ENCODE measurements at regions not wholly inside any gene's neighbourhood (a gene's known extent, or its start where the extent isn't known, plus 50 kb on each side); places are given as distances from the start of the nearest gene placed in this dataset.

DNA sequence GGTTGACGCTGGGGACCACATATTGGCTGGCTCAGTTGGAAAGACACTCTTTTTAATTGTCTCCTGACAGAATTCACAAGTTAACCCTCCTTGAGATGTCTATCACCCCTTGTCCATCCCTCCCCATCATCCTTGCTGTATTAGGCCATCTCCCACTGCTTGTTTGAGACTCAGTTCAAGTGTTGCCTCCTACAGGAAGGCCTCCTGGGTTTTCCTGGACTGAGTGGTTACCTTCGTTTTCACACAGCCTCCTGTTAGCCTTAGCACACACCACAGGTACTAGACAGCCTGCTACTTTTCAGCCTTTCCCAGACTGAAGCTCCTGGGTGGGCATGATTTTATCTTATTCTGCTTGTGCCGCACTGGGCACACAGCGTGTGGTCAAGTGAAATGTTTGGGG, 145.3 kb upstream of the STX18 start:
- Mint-ChIP-seq H3K4me1 (no peaks in the 10 kb centered on the region), H3K36me3 (peaks cover 11 to 31% (median 18%) of the 10 kb centered on the region in 3 donors), H3K27me3 (no peaks in the 10 kb centered on the region), H3K4me3 (no peak overlapping the region), H3K27ac (no peak overlapping the region), H3K9me3 (no peaks in the 10 kb centered on the region)
- ChIA-PET CTCF (no interaction called here), POLR2A (no interaction called here)
- no peaks in the 10 kb centered on the region for H3K36me3 ChIP-seq (ENCODE audit: insufficient read depth, low read length)
- H3K4me1 ChIP-seq (ENCODE audit: insufficient read depth, low read length) = no peaks in the 10 kb centered on the region
- no peak overlapping the region for H3K27ac ChIP-seq (ENCODE audit: low read depth, low read length)
- H3K4me3 ChIP-seq (ENCODE audit: low read length) = no peak overlapping the region
- no peak for DNase-seq
- H3K27me3 ChIP-seq (ENCODE audit: insufficient read depth, low read length, poor library complexity, severe bottlenecking) = no peaks in the 10 kb centered on the region
- H3K9me3 ChIP-seq (ENCODE audit: low read length) = no peaks in the 10 kb centered on the region

DNA sequence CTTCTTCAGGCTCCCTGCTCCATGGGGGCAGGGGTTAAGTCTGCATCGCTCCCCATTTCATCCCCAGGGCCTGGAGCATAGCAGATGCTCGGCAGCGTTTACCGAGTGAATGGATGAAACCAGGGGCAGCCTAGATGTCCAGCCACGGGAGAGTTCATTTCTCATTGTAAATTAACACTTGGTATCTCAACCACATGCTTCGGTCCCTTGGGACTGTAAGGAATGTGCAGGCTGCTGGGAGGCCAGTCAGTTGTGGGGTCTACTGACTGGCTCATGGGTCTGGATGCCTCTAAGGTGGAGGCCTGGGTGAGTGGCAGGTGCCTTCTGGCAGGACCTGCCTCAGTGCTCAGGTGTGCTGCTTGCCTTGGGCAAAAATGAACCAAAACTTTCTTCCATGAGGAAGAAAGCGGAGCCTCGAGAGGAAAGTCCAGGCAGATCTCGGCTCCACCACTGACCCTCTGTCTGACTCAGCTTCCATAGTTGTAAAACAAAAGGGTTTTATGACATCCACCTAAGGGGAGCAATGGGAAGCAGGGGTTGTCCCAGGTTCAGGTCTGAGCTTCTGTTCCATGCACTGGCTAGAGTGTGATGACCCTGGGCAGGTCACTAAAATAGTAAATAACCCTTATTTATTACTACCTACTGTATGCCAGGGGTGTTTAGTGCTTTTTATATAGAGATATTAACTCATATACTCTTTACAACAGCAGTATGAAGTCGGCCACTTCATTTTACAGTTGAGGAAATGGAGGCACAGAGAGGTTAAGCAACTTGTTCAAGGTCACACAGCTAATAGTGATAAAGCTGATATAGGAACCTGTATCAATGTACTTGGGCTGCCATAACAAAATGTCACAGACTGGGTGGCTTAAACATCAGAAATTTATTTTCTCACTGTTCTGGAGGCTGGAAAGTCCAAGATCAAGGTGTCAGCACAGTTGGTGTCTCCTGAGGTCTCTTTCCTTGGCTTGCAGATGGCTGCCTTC, 144.3 kb upstream of the STX18 start:
- ChIA-PET CTCF (no interaction called here), POLR2A (no interaction called here)
- Mint-ChIP-seq H3K9me3 (no peaks in the 10 kb centered on the region), H3K4me3 (no peak overlapping the region), H3K4me1 (no peaks in the 10 kb centered on the region), H3K27ac (peak overlapping the region in 1 of 8 donors; percentile 4), H3K36me3 (peaks cover 13 to 25% (median 15%) of the 10 kb centered on the region in 3 donors), H3K27me3 (no peaks in the 10 kb centered on the region)
- Histone ChIP-seq H3K27me3 (ENCODE audit: insufficient read depth, low read length, poor library complexity, severe bottlenecking) (no peaks in the 10 kb centered on the region), H3K4me1 (ENCODE audit: insufficient read depth, low read length) (no peaks in the 10 kb centered on the region), H3K4me3 (ENCODE audit: low read length) (no peak overlapping the region), H3K27ac (ENCODE audit: low read depth, low read length) (no peak overlapping the region), H3K36me3 (ENCODE audit: insufficient read depth, low read length) (no peaks in the 10 kb centered on the region), H3K9me3 (ENCODE audit: low read length) (no peaks in the 10 kb centered on the region)
- no peak for DNase-seq

DNA sequence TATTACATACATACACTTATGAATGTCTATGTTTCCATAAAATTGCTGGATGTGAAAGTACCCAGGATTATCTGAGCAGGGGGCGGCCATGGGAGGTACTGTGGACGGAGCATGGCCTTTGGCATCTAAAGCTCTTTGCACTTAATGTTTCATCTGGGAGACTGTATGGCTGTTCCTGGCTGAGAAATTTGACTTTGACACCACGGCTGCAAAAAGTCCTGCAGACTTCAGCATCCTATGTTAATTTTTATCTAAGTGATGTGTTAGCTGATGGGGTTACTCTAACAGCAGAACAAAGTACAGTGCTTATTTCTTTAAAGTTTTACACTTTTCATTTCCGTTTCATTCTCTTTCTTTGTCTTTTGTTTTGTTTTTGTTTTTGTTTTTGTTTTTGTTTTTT, 139.8 kb upstream of the STX18 start:
- ChIA-PET CTCF (no interaction called here), POLR2A (no interaction called here)
- Histone ChIP-seq H3K27ac (ENCODE audit: low read depth, low read length) (no peak overlapping the region), H3K4me1 (ENCODE audit: insufficient read depth, low read length) (no peaks in the 10 kb centered on the region), H3K27me3 (ENCODE audit: insufficient read depth, low read length, poor library complexity, severe bottlenecking) (no peaks in the 10 kb centered on the region), H3K36me3 (ENCODE audit: insufficient read depth, low read length) (no peaks in the 10 kb centered on the region), H3K4me3 (ENCODE audit: low read length) (no peak overlapping the region), H3K9me3 (ENCODE audit: low read length) (no peaks in the 10 kb centered on the region)
- no peak overlapping the region for H3K4me3 Mint-ChIP-seq
- no peak overlapping the region for H3K27ac Mint-ChIP-seq
- H3K9me3 Mint-ChIP-seq = no peaks in the 10 kb centered on the region
- no peak for DNase-seq
- no peaks in the 10 kb centered on the region for H3K27me3 Mint-ChIP-seq
- H3K36me3 Mint-ChIP-seq = peaks cover 0 to 10% (median 3%) of the 10 kb centered on the region in 3 donors
- H3K4me1 Mint-ChIP-seq = no peaks in the 10 kb centered on the region

DNA sequence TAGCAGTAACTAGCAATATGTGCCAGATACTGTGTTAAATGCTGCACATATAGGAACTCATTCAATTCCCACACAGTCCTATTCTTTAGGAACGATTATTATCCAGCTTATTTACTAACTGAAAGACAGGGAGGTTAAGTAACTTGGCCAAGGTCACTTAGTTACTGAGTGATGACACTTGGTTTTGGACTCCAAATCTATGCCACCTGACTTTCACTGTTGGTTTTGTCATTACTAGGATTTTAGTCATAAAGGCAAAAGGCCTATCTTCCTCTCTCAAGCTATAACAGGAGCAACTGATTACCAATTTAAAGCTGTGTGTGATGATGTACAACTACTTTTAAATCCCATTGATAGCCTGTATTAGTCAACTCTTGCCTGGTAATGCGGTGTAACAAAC, 138.9 kb upstream of the STX18 start:
- POLR2A ChIA-PET = no interaction called here
- H3K9me3 ChIP-seq (ENCODE audit: low read length) = no peaks in the 10 kb centered on the region
- CTCF ChIA-PET = no interaction called here
- Mint-ChIP-seq H3K9me3 (no peaks in the 10 kb centered on the region), H3K27ac (peak overlapping the region in 1 of 8 donors; percentile 66), H3K36me3 (peaks cover 0 to 10% (median 3%) of the 10 kb centered on the region in 3 donors), H3K4me3 (no peak overlapping the region), H3K27me3 (no peaks in the 10 kb centered on the region), H3K4me1 (no peaks in the 10 kb centered on the region)
- H3K4me1 ChIP-seq (ENCODE audit: insufficient read depth, low read length) = no peaks in the 10 kb centered on the region
- no peak for DNase-seq
- H3K27me3 ChIP-seq (ENCODE audit: insufficient read depth, low read length, poor library complexity, severe bottlenecking) = no peaks in the 10 kb centered on the region
- no peak overlapping the region for H3K27ac ChIP-seq (ENCODE audit: low read depth, low read length)
- H3K36me3 ChIP-seq (ENCODE audit: insufficient read depth, low read length) = no peaks in the 10 kb centered on the region
- H3K4me3 ChIP-seq (ENCODE audit: low read length) = no peak overlapping the region

DNA sequence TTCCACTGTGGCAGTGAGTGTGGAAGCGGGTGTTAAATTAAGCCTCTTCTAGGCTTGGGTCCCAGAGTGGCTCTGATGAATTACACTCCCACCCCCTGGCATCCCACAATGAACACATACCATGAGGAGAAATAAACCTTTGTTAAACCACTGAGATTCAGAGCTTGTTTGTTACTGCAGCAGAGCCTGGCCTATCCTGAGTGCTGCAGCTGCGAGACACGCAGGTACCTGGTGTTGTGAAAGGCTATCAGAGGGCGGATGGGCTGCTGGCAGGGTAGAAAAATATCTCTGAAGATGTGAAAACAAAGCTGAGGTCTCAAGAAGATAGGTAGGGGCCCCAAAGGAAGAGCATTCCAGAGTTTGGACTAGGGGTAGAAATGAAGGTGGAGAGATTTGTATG, 138.4 kb upstream of the STX18 start:
- H3K4me3 ChIP-seq (ENCODE audit: low read length) = no peak overlapping the region
- Mint-ChIP-seq H3K27me3 (no peaks in the 10 kb centered on the region), H3K4me1 (no peaks in the 10 kb centered on the region), H3K27ac (no peak overlapping the region), H3K9me3 (no peaks in the 10 kb centered on the region), H3K36me3 (peaks cover 2 to 13% (median 3%) of the 10 kb centered on the region in 3 donors), H3K4me3 (no peak overlapping the region)
- H3K27ac ChIP-seq (ENCODE audit: low read depth, low read length) = no peak overlapping the region
- no peaks in the 10 kb centered on the region for H3K9me3 ChIP-seq (ENCODE audit: low read length)
- ChIA-PET CTCF (no interaction called here), POLR2A (no interaction called here)
- H3K36me3 ChIP-seq (ENCODE audit: insufficient read depth, low read length) = no peaks in the 10 kb centered on the region
- DNase-seq = no peak
- H3K4me1 ChIP-seq (ENCODE audit: insufficient read depth, low read length) = no peaks in the 10 kb centered on the region
- H3K27me3 ChIP-seq (ENCODE audit: insufficient read depth, low read length, poor library complexity, severe bottlenecking) = no peaks in the 10 kb centered on the region

DNA sequence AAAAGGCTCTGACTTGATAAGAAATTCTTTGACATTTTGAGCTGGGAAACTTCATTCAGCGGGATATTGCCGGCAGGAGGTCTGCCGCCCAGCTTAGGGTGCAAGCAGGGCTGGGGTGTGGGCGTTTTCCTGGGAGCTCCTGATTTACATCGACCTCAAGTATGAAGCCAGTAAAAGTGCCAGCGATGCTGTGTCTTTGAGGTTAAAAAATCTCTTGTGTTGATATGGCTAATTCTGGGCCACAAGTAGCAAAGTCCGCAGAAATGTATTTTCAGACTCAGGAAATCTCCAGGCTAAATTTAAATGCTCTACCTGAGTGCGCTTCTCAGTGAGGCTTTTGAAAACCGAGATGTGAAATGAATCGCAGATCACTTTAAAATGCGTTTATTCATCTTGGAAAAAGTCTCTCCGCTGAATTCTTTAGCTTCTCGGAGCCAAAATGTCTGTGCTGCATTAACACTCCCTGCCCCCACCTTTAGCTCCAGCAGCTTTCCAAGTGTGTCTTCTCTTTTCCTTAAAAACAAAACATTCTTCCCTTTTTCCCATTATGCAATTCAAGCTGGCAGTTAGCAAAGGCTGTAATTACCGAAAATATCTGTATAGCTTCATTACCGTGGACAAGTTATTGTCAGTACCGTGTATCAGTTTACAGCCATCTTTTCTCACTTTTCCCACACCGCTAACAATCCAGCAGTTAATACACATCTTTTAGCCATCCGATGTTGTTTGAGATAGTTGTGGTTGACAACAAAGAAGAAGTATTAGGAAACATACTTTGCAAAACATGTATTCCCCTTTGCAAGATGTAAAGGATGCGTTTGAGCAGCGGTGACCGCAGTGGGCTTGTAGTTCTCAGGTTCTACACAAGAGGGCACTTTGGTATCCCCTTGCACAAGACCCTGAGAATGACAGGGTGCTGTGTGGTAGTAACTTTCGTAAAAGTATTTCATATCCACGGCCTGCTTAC, 136.0 kb upstream of the STX18 start:
- H3K9me3 ChIP-seq (ENCODE audit: low read length) = no peaks in the 10 kb centered on the region
- CTCF ChIA-PET = interaction anchor here (0.7 to 1.8 kb wide), 2 partner anchors 14 to 197 kb away, joined by 3 read pairs; no protein-coding TSS in a partner anchor
- no peaks in the 10 kb centered on the region for H3K4me1 ChIP-seq (ENCODE audit: insufficient read depth, low read length)
- POLR2A ChIA-PET = no interaction called here
- no peak overlapping the region for H3K27ac ChIP-seq (ENCODE audit: low read depth, low read length)
- Mint-ChIP-seq H3K9me3 (no peaks in the 10 kb centered on the region), H3K4me3 (no peak overlapping the region), H3K27me3 (no peaks in the 10 kb centered on the region), H3K36me3 (peaks cover 3 to 16% (median 3%) of the 10 kb centered on the region in 3 donors), H3K4me1 (no peaks in the 10 kb centered on the region), H3K27ac (no peak overlapping the region)
- H3K36me3 ChIP-seq (ENCODE audit: insufficient read depth, low read length) = no peaks in the 10 kb centered on the region
- H3K27me3 ChIP-seq (ENCODE audit: insufficient read depth, low read length, poor library complexity, severe bottlenecking) = no peaks in the 10 kb centered on the region
- H3K4me3 ChIP-seq (ENCODE audit: low read length) = no peak overlapping the region
- no peak for DNase-seq

DNA sequence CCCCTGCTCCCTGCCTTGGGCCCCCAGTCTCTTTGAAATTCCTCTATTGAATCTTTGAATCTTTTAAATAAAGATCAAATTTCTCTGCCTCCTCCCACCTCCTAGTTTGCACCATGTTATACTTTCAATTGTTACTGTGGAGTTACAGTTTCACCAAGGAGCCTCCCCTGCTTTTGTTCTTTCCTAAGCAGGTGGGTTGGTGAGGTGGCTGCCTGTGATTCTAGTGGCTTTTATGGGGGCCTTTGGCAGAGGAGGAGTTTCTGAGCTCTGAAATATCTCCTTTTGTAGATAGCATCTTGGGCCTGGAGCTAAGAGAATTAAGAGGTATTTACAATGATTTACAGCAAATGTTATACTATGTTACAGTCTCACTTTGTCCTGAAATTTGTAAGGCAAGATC, 133.8 kb upstream of the STX18 start:
- CTCF ChIA-PET = no interaction called here

DNA sequence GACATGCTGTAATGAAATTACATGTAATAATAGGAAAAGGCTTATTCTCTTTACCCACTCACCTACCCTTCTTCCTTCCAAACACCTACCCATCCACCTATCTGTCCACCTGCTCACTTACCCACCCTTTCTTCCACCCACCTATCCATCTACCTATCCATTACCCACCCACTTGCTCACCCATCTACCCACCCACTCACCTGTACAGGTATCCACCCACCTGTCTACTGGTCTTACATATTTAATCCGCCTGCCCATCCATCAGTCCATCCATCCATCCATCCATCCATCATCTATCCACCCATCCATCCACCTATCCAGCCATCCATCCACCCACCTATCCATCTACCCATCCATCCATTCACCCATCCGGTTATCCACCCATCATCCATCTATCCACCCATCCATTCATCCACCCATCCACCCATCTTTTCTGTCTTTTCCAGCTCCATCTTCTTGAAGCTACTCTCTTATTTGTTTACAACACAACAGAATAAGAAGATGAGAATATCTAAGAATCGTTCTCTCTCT, 133.3 kb upstream of the STX18 start:
- Mint-ChIP-seq H3K27me3 (no peaks in the 10 kb centered on the region), H3K36me3 (peaks cover 0 to 13% (median 3%) of the 10 kb centered on the region in 3 donors)

More for the DNA sequence above, 133.8 kb upstream of the STX18 start:
- POLR2A ChIA-PET = no interaction called here
- Histone ChIP-seq H3K4me3 (ENCODE audit: low read length) (no peak overlapping the region), H3K4me1 (ENCODE audit: insufficient read depth, low read length) (no peaks in the 10 kb centered on the region), H3K27me3 (ENCODE audit: insufficient read depth, low read length, poor library complexity, severe bottlenecking) (no peaks in the 10 kb centered on the region), H3K36me3 (ENCODE audit: insufficient read depth, low read length) (no peaks in the 10 kb centered on the region), H3K27ac (ENCODE audit: low read depth, low read length) (no peak overlapping the region), H3K9me3 (ENCODE audit: low read length) (no peaks in the 10 kb centered on the region)
- DNase-seq = no peak
- no peaks in the 10 kb centered on the region for H3K9me3 Mint-ChIP-seq
- no peaks in the 10 kb centered on the region for H3K27me3 Mint-ChIP-seq
- H3K36me3 Mint-ChIP-seq = peaks cover 0 to 16% (median 3%) of the 10 kb centered on the region in 3 donors
- no peak overlapping the region for H3K27ac Mint-ChIP-seq
- H3K4me3 Mint-ChIP-seq = no peak overlapping the region
- H3K4me1 Mint-ChIP-seq = no peaks in the 10 kb centered on the region

More for the DNA sequence above, 133.3 kb upstream of the STX18 start:
- Histone ChIP-seq H3K4me3 (ENCODE audit: low read length) (no peak overlapping the region), H3K9me3 (ENCODE audit: low read length) (no peaks in the 10 kb centered on the region), H3K27me3 (ENCODE audit: insufficient read depth, low read length, poor library complexity, severe bottlenecking) (no peaks in the 10 kb centered on the region), H3K27ac (ENCODE audit: low read depth, low read length) (no peak overlapping the region), H3K36me3 (ENCODE audit: insufficient read depth, low read length) (no peaks in the 10 kb centered on the region), H3K4me1 (ENCODE audit: insufficient read depth, low read length) (no peaks in the 10 kb centered on the region)
- H3K9me3 Mint-ChIP-seq = no peaks in the 10 kb centered on the region
- H3K27ac Mint-ChIP-seq = no peak overlapping the region
- H3K4me3 Mint-ChIP-seq = no peak overlapping the region
- ChIA-PET CTCF (no interaction called here), POLR2A (no interaction called here)
- H3K4me1 Mint-ChIP-seq = no peaks in the 10 kb centered on the region
- DNase-seq = no peak

Measured in CD8-positive, alpha-beta memory T cell (primary cell).